ENCODE measurements at regions not wholly inside any gene's neighbourhood (a gene's known extent, or its start where the extent isn't known, plus 50 kb on each side); places are given as distances from the start of the nearest gene placed in this dataset.

- TF ChIP-seq CTCF (IDR thresholded peaks at IDR 0.05) (no peak), POLR2A (IDR thresholded peaks at IDR 0.05) (no peak), POLR2AphosphoS5 (IDR thresholded peaks at IDR 0.05) (no peak)
These were observed 100.8 kb downstream of the GADD45G start for GRCh38 chr9:89705651-89706050.

Measured in breast epithelium (tissue), 3 donors.